Transverse colon (tissue), 4 donors: ENCODE measurements at regions not wholly inside any gene's neighbourhood (a gene's known extent, or its start where the extent isn't known, plus 50 kb on each side); places are given as distances from the start of the nearest gene placed in this dataset.

Experiments
- DNase-seq: peaks from one replicate; pipeline ENCODE4 v3.0.0-alpha.2; 2019
- H3K27ac ChIP-seq, 4 donors: fragments of 200-600 bp; sonication (generic); 2 replicates each; pipeline ENCODE4 v1.5.1; 2016 to 2018; ENCODE audit warnings: inconsistent platforms in 4 of 4
- H3K27me3 ChIP-seq: fragments of 200-600 bp; sonication (generic); 2 replicates; pipeline ENCODE4 v1.5.1; 2017; ENCODE audit warnings: inconsistent platforms
- H3K36me3 ChIP-seq, 4 donors: fragments of 200-600 bp; sonication (generic); 2 replicates each; pipeline ENCODE4 v1.5.1; 2017 to 2019; ENCODE audit warnings: inconsistent platforms in 4 of 4
- H3K4me1 ChIP-seq, 4 donors: fragments of 200-600 bp; sonication (generic); 2 replicates each; pipeline ENCODE4 v1.5.1; 2017 to 2020; ENCODE audit warnings: inconsistent platforms in 4 of 4
- H3K4me3 ChIP-seq, 4 donors: fragments of 200-600 bp; sonication (generic); 1 replicate in 1 of 4; 2 replicates in 3 of 4; pipeline versions ENCODE4 v1.5.1 to v1.6.1; 2017 to 2019; ENCODE audit warnings: inconsistent platforms in 4 of 4
- H3K9me3 ChIP-seq, 2 donors: fragments of 200-600 bp; sonication (generic); 2 replicates each; pipeline ENCODE4 v1.5.1; 2017 to 2019; ENCODE audit warnings: inconsistent platforms in 2 of 2
- EP300 ChIP-seq: sonication (generic); formaldehyde crosslinking; IDR thresholded peaks from one replicate; pipeline ENCODE4 v1.6.1; 2017; ENCODE audit warnings: antibody characterized with exemption, low read depth
- POLR2A ChIP-seq: fragments of 450-650 bp; IDR thresholded peaks from one replicate; pipeline ENCODE4 v1.6.1; 2016; ENCODE audit warnings: antibody characterized with exemption, mild to moderate bottlenecking, moderate library complexity
- POLR2AphosphoS5 ChIP-seq, 3 donors: sonication (generic); formaldehyde crosslinking; IDR thresholded peaks; one replicate each; pipeline ENCODE4 v1.6.1; 2016; ENCODE audit warnings: antibody characterized with exemption in 3 of 3
- WGBS, 2 donors: methylation state at CpG; one replicate each; pipeline ENCODE4 v1.1.5; 2018; ENCODE audit warnings: low coverage in 1 of 2; 5-methylcytosine and 5-hydroxymethylcytosine counted together
- in situ Hi-C, 4 donors: fragments of 200-750 bp; cut with MboI; loops; one replicate each; pipeline versions ENCODE4 v1.15.0 to v1.15.1; 2017; ENCODE audit warnings: low sequenced_read_pairs in 3 of 4, low pct_ligation_motif_present in 1 of 4, low pct_unique_long_range_greater_than_20kb in 1 of 4
- intact Hi-C: fragments of 100-400 bp; cut with DNase I; formaldehyde crosslinking; loops from one replicate; pipeline ENCODE4 v1.15.1; 2023; ENCODE audit warnings: low total_unique reads
- TF ChIP-seq, protein P1 (sequence below), 5 experiments: fragments of 200-600 bp in 3 of 5; fragments of 450-650 bp in 2 of 5; sonication (generic) in 3 of 5; IDR thresholded peaks; 1 replicate in 2 of 5; 2 replicates in 3 of 5; pipeline ENCODE4 v1.5.1; 2016 to 2017; ENCODE audit warnings: antibody characterized with exemption in 5 of 5, inconsistent platforms in 3 of 5, mild to moderate bottlenecking in 2 of 5, moderate library complexity in 1 of 5

DNA sequence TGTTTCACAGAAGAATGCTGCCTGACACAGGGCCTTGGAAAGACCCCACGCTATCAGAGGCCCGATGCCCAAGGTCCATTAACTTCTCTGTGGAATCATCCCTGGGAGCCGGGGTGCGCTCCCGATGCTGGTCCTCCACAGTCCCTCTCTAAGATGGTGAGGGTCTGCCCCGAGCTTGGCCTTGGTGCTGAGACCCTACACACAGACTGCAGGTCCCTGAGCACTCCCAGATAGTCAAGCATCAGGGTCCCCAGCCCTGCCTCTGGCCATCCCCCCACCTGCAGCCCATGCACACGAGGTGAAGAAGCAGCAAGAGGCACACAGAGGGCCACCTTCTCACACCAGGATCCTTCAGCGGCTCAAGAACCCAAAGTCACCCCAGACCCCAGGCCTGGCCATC, 263.3 kb downstream of the MYCN start:
- intact Hi-C loops, result no loop called here

DNA sequence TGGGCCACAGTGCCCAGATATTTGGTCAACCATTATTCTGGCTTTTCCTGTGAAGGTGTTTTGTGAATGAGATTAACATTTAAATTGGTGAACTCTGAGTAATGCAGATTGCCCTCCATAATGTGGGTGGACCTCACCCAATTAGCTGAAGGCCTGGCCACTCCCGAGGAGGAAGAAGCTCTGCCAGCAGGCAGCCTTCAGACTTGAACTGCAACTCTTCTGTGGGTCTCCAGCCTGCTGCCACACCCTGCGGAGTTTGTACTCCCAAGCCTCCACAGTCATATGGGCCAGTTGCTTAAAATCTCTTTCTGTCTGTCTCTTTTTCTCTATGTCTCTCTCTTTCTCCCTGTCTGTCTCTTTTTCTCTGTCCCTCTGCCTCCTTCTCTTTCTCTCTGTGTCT, 262.7 kb downstream of the MYCN start:
- Histone ChIP-seq H3K4me1 (peaks cover 0 to 23% (median 15%) of the 10 kb centered on the region in 4 donors), H3K27me3 (no peaks in the 10 kb centered on the region), H3K4me3 (no peak overlapping the region), H3K9me3 (no peaks in the 10 kb centered on the region), H3K36me3 (no peaks in the 10 kb centered on the region), H3K27ac (peak overlapping the region; percentile 80 to 87 (median 84))
- WGBS, 2 donors, result 35 to 40% methylated on average over 1 to 2 of the region's 2 CpGs
- intact Hi-C loops (no loop called here), in situ Hi-C loops (no loop called here)
- DNase-seq, result peak; percentile 81
- peak in 1 of 3 donors; percentile 41 for TF ChIP-seq POLR2AphosphoS5 (IDR thresholded peaks at IDR 0.05)
- no peak for TF ChIP-seq EP300

More for the DNA sequence above, 263.3 kb downstream of the MYCN start:
- in situ Hi-C loops, result no loop called here
- Histone ChIP-seq H3K27ac (peak overlapping the region; percentile 80 to 87 (median 84)), H3K4me1 (peaks cover 0 to 23% (median 15%) of the 10 kb centered on the region in 4 donors), H3K27me3 (no peaks in the 10 kb centered on the region), H3K36me3 (no peaks in the 10 kb centered on the region), H3K9me3 (no peaks in the 10 kb centered on the region), H3K4me3 (no peak overlapping the region)
- WGBS, 2 donors, result 88 to 95% methylated on average over 2 to 6 of the region's 8 CpGs
- TF ChIP-seq, protein P1, sequence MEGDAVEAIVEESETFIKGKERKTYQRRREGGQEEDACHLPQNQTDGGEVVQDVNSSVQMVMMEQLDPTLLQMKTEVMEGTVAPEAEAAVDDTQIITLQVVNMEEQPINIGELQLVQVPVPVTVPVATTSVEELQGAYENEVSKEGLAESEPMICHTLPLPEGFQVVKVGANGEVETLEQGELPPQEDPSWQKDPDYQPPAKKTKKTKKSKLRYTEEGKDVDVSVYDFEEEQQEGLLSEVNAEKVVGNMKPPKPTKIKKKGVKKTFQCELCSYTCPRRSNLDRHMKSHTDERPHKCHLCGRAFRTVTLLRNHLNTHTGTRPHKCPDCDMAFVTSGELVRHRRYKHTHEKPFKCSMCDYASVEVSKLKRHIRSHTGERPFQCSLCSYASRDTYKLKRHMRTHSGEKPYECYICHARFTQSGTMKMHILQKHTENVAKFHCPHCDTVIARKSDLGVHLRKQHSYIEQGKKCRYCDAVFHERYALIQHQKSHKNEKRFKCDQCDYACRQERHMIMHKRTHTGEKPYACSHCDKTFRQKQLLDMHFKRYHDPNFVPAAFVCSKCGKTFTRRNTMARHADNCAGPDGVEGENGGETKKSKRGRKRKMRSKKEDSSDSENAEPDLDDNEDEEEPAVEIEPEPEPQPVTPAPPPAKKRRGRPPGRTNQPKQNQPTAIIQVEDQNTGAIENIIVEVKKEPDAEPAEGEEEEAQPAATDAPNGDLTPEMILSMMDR (IDR thresholded peaks at IDR 0.05), result no peak
- TF ChIP-seq EP300 (no peak), POLR2AphosphoS5 (IDR thresholded peaks at IDR 0.05) (no peak), POLR2A (no peak)
- DNase-seq, result no peak

DNA sequence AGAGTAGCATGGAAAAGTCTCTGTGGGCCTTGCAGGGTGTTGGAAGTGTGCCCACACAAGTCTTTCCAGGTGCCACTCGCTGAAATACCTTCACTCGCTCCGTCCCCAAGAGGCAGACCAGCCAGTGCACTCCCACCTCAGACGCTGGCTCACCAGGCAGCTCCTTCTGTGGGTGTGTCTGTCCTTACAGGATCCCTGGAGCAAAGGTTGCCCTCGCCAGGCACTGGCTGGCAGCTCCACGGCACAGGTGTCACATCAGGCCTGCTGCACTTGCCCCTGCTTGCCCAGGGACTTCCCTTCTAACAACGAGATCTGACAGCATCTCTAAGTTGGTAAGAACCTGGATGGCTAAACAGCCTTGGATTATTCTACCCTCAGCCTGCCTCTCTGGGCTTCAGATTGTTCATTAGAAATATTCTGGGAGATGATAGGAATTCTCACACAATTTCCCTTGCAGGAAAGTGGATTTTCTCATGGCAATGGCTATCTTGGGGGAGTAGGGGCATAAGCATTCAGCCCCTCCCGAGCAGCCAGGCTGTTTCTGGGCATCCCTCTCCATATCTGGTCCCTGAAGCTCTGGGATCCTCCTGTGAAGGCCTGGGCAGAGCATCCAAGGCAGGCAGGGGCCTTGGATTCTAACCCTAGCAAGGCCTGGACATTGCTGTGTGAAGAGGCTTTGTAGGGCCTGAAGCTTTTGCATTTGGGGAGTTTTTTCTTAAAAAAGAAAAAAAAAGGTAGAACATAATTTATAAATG, 262.1 kb downstream of the MYCN start:
- no peak overlapping the region for H3K4me3 ChIP-seq
- peak overlapping the region; percentile 80 to 87 (median 84) for H3K27ac ChIP-seq
- peak; percentile 84 for DNase-seq
- H3K36me3 ChIP-seq, result no peaks in the 10 kb centered on the region
- no peaks in the 10 kb centered on the region for H3K9me3 ChIP-seq
- intact Hi-C loops (no loop called here), in situ Hi-C loops (no loop called here)
- peaks cover 0 to 23% (median 15%) of the 10 kb centered on the region in 4 donors for H3K4me1 ChIP-seq
- WGBS, 2 donors, result 54% methylated on average over 8 of the region's 8 CpGs; no CpG with 5 or more reads in 1 of the 2 donors
- TF ChIP-seq, protein P1 (IDR thresholded peaks at IDR 0.05), result no peak
- TF ChIP-seq POLR2AphosphoS5 (IDR thresholded peaks at IDR 0.05), result peak in 2 of 3 donors; percentile 8 to 65
- H3K27me3 ChIP-seq, result no peaks in the 10 kb centered on the region

DNA sequence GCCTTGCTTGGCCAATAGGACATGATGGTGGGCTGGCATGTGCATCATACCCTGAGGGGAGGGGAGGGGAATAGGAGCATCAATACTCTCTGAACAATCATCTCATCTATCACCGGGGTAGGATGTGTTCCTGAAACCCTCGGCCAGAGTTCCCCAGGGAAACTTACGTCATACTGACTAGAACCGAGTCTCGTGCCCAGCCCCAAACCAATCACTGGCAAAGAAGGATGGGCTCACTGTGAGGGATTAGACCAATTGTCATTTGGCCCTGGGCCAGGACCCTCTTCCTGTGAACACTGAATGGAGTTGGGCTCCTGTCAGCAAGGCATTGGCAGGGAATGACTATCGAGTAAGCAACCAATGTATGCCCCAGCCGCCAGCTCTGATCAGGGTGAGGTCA, 261.5 kb downstream of the MYCN start:
- no peak for TF ChIP-seq EP300
- no peak for TF ChIP-seq POLR2A
- TF ChIP-seq, protein P1 (IDR thresholded peaks at IDR 0.05), result no peak
- no peak for TF ChIP-seq POLR2AphosphoS5 (IDR thresholded peaks at IDR 0.05)
- Histone ChIP-seq H3K36me3 (no peaks in the 10 kb centered on the region), H3K4me1 (peaks cover 0 to 23% (median 15%) of the 10 kb centered on the region in 4 donors), H3K9me3 (no peaks in the 10 kb centered on the region), H3K27me3 (no peaks in the 10 kb centered on the region), H3K4me3 (no peak overlapping the region), H3K27ac (peak overlapping the region; percentile 80 to 87 (median 84))
- no peak for DNase-seq
- in situ Hi-C loops (no loop called here), intact Hi-C loops (no loop called here)
- 77% methylated on average over 7 of the region's 7 CpGs; no CpG with 5 or more reads in 1 of the 2 donors for WGBS, 2 donors
